ENCODE measurements at regions not wholly inside any gene's neighbourhood (a gene's known extent, or its start where the extent isn't known, plus 50 kb on each side); places are given as distances from the start of the nearest gene placed in this dataset.
A peak's percentile ranks its signal among the peaks of the same experiment; 100 is the strongest.
"Not testable (repeated sequence)": the region's sequence is repeated elsewhere in the genome, so short reads cannot be mapped to it uniquely, and the experiment has no call there.

DNA sequence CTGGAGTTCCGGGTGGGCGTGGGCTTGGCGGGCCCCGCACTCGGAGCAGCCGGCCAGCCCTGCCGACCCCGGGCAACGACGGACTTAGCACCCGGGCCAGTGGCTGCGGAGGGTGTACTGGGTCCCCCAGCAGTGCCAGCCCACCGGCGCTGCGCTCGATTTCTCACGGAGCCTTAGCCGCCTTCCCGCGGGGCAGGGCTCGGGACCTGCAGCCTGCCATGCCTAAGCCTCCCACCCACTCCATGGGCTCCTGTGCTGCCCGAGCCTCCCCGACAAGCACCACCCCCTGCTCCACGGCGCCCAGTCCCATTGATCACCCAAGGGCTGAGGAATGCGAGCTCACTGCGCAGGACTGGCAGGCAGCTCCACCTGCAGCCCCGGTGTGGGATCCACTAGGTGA is 99.9 kb upstream of the SETBP1 start:
- DNase-seq = not testable (repeated sequence)

DNA sequence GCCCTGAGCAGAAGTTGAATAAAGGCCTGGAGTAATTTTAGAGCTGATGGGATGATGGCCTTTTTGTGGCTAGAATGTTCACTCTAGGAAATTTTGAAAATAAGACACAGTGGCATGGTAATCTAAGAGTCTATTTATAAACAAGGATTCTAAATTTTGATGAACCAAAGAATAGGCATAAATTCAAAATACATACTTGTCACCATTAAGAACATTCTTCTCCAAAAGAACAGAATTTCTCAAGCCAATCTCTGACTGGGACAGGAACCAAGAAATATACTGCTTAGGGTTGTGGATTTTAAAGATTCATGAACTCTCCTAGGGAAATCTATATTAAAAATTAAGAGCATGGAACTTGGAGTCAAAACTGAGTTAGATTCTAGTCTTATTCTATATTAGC is 98.2 kb upstream of the SETBP1 start:
- DNase-seq = peak in 2 of 3 donors; percentile 47 to 84

DNA sequence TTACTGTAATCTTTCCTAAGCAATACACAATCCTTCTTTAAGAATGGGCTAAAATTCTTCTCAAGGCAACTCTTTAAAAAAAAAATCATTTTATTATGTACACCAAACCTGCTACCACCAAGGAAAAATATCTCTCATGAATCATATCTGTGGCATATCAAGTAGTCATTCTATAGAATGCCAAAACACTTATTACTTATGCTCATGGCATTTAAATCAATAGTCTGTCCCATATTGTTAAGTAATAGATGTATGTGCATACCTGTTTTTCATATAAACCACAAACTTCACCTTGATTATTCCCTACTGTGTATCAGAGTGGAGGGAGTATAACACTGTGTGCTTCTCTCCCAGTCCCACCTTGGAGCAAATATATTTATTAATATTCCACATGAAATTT is 95.8 kb upstream of the SETBP1 start:
- DNase-seq = no peak

DNA sequence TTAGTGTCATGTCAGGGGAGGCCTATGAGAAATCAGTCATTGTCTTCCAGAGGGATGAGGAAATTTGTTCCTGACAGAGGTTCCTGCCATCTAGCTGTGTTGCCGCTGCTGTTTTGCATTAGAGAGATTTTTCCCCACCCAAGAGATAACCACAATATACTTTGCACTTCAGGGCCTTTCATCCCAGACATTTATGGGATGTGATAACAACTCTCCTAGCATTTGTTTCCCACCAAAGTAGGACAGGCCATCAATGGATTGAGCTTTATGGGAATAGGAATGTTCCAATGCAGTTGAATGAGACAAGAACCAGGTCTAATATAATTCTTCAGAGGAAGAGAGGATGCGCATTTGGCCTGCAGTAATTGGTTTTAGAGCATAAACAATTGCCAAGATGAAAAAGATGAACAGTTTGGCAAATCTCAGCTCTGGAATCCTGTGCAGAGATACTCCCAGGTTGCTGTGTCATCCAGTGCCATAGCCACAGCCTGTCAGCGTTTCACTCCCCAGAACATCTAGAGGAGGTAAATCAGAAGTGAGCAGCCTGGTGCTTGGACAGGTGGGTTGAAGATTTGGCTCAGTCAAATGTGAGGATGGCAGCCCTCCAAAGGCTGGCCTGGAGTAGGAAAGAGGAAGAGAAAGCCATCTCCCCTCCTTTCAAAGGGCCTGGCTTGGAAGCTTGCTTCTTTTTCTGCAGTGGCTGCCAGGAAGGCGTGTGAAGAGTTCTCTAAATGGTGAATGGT is 93.7 kb upstream of the SETBP1 start:
- peak in 1 of 3 donors; percentile 49 for DNase-seq

DNA sequence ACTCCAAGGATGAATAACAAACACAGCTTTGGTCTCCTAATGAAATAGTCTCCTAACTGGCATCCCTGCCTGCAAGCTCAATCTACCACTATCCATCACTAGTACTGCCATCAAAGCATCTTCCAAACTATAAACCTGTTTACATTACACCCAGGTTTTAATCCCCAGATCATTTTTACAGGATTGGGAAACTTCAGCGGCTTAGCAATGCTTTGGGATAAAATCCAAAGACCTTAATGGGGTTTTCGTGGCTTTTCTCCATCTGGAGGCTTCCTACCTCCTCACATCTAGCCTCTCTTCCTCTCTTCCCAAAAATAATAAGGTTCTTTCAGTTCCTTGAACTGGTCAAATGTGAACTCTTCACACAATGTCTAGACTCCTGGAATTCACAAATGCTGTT is 92.2 kb upstream of the SETBP1 start:
- DNase-seq = no peak

DNA sequence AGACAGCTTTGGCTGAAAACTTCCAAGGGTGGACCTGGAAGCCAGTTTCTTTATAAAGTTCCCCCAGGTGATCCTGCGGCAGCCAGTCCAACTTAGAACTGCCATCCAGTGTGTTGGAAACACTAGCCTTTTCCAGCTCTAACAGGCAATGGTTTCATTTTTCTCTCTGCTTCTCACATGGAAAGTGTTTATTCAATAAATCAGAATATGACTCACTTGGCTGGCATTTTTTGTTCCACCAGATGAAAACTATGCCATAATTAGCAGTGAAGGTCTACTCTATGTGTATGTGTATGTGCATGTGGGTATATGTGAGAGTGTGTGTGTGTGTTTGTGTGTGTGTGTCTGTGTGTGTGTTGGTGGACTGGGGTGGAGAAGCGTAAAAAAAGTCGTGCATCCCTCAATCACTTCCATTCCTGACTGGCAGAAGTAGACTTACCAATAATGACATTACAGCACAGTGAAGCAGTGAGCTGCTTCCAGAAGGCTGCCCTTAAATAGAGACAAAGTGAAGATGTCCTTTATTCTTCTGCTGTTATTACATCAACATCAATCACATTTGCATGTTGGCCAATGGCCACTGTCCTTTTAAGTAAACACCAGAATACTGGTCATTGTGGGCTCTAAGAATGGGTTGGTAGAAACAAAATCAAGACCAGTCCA is 90.9 kb upstream of the SETBP1 start:
- peak in 2 of 3 donors; percentile 30 to 71 for DNase-seq

DNA sequence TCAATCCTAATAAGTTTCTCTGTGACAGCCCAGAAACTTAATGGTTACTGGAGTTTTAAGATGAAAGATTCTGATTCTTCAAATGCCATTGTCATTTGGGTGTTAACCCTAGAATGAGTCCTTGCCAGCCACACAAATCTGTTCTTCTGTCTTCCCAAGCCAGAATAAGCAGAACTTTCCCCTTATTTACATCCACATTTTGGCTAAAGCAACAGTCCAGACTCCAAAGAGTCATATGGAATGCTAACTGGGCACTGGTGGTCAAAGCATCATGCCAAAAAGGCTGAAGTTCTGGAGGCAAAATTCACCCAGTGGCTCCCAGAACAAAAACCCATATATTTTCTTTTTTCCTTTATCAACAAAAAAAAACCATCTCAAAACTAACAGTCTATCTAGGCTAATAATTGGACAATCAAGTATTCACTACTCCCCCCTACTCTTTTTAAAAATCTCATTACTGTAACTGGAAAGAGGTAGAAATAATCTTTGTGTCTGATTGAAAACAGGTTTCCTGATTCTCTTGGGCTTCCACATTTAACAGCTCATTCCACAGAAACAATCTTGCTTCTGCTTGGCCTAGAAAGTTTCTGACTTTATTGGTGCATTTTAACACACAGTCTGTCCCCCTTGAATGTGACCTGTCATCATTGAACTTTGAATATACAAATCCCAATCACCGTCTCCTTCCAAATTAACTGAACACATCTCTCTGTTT is 89.6 kb upstream of the SETBP1 start:
- DNase-seq = peak; percentile 7 to 46 (median 21)

DNA sequence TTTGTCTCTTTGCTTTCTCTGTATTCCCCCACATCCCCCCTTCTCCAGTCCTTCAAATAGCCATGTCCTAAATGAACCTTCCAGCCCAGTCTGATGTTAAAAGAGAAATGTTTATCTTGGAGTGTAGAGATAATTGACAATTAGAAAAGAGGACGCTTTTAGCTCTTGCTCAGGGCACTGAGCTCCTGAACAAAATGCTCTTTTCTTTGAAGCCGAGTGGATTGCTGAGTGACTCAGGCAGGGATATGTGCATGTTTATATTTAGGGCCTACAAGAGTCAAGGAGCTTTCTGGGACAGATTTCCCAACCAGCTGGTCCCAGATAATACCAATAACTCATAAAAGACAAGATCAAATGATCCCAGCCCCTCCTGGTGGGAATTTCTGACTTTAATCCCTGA is 88.0 kb upstream of the SETBP1 start:
- DNase-seq = peak in 1 of 3 donors; percentile 9

DNA sequence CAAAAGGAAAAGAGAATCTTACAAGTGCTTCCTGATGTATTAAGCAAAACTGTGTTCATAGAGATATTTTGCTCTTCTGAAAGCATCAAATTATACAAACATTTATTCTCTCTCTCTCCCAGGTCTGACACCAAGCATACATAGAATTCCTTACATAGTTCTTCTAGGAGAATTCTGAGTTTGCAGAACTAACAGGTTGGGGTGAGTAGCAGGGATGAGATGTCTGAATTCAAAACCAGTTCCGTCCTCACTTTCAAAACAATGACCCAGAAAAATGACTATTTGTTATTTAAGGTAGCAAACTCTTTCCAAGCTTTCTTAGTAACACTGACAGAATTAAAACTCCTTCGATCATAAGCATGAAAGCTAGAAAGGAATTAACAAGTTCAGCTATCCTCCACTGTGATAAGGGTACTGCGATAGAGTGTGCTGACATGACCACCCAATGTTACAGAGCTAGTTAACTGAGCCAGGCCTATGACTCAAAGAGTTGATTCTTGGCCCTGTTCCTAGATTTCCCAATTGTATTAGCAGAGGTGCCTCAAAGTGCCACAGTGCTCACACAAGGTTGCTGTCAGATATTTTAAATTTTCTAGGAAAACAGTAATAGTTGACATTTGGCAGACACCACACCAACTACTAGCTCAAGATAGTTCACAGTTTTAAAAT is 85.8 kb upstream of the SETBP1 start:
- peak; percentile 16 to 73 (median 50) for DNase-seq

DNA sequence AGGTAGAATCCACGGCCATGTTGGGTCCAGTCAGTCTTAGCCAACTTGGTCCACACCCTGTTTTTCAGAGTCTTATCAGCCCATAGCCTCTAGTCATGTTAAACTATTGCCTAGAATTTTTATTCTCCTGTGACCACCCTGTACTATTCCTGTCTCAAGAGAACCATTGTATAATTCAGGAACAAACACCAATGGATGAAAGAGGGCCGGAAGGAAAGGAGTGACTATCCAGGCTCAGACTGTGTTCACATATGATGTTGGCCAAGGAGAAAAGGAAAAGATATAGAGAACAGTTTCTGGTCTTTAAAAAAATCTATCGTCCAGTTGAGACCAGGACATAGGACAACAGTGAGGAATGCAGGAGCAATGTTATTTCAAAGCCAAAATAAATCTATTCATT is 82.9 kb upstream of the SETBP1 start:
- no peak for DNase-seq

DNA sequence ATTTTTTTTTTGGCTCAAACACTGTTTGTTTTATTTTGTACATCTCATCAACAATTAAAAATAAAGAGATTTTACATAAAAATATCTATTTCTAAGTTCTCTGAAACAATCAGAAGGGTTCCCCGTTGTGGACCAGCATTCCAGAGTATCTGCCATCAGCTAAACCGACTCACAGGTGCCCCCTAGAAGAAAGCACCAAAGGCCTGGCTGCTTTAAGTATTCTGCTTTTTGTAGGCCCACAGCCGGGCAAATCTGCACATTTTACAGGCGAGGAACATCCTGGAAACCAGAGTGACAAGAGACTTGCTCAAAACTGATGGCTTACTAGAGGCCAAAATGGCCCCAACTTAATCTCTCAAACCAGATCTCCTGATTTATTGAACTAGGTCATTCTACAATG is 82.2 kb upstream of the SETBP1 start:
- no peak for DNase-seq

DNA sequence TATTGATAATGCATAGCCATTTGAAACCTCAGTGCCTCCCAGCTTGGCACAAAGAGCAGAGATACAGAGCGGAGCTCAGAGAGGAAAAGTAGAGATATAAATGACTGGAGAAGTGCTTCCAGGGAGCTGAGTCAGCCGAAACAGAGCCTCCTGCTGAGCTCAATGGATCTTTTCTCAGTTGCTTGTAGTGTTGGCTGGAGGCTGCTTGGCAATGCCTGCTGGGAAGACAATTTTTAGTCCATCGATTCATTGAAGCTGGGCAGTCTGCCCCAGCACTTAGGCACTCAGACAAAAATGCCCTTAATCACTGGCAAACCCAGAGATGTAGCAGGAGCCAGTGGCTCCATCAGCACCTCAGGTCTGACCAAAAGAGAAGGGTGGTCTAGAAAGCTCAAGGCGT is 81.3 kb upstream of the SETBP1 start:
- DNase-seq = peak in 1 of 3 donors; percentile 8

DNA sequence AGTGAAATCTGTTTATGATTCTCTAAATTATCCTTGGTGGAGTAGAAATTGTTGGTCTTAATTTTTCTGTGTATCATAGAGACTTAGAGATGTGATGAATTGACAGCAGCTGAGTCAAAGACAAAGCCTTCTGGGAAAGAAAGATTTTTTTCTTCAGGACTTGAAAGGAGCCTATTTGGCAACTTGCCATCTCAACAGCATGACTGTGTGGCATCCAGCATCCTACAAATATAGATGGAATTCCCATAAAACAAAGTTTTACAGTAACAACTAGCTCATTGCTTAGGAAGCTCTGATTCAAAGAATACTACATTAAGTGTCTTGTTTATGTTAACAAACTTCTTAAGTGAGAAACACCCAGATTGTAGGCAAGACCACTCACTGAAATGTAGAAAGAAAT is 79.2 kb upstream of the SETBP1 start:
- peak in 1 of 3 donors; percentile 62 for DNase-seq

DNA sequence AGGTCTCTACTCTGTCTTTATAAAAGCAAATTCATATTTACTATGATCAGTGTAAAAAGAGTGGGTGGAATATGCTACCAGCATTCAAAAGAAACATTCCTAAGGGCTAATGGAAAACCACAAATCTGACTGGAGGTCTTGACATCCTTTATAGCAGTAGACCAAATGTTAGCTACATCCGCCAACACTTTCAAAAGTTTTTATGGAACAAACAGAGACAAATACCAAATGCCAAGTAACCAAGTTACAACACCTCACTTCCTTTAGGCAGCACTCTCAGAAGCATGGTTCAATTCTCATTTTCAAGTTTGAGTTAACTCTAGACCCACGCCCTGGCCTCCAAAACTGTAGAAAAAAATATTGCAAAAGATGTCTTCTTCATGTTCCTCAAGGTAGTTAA is 78.3 kb upstream of the SETBP1 start:
- peak in 1 of 3 donors; percentile 16 for DNase-seq

DNA sequence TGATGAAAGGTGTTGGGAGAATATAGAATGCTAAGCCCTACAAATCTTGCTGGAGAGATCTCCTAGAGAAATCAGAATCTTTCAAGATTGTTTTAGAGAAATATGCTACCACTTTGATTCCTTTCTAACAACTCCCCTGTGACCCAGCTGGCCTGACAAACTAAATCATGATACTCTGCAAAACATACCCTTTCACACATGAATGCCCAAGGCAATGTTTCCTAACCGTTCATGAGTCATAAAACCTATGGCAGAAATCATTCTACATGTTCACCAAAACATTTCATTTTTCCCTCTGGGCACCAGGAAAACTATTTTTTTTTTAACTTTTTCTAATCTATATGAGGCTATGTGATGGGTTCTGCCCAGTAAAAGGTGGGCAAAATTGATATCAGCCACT is 77.8 kb upstream of the SETBP1 start:
- DNase-seq = no peak

DNA sequence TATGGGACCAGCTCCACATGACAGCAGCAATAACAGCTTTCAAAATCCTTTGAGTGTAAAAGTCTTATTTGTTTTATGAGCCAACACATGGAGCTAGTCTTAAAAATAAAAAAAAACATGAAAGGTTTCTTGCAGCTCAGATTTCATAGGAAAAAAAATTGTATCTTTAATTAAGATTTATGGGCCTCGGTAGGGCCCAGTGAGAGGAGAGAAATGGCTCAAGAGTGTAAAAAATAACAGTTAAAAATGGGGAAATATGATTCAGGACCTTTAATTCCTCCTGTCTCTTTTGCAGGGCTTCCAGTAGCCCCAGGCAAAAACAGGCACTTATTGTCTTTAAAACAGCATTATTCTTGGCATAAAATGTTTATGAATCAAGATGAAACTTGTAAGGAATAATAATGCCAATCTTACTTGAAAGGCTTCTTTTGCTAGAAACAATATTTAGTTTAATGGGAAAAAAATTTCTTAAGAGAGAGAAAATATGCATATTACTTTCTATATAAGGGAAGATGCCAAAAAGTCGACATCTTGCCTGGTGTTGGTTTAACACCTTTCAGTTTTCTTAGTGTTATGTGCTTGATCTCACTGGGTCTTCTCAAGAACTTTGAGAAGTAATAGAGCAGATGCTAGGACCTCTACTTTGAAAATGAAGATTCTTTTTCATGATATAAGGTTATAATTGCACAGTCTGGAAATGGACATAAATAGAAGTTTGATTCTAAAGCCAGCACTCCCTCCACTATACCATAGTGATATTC is 71.3 kb upstream of the SETBP1 start:
- no peak for DNase-seq

DNA sequence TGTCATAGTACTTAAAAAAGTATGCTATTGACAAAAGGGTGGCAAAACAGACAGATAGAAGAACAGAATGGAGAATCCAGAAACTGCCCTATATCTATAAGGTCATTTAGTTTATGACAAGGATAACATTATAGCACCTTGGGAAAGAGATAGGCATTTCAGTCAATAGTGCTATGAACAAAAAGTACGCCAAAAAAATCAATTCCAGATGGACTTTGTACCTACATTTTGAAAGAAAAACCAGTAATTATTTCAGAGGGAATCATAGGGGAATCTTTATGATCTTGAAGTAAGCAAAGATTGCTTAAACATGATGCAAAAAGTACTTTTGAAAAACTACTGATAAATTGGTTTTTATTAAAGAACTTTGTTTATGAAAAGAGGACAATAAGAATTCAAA is 59.9 kb upstream of the SETBP1 start:
- no peak for DNase-seq

DNA sequence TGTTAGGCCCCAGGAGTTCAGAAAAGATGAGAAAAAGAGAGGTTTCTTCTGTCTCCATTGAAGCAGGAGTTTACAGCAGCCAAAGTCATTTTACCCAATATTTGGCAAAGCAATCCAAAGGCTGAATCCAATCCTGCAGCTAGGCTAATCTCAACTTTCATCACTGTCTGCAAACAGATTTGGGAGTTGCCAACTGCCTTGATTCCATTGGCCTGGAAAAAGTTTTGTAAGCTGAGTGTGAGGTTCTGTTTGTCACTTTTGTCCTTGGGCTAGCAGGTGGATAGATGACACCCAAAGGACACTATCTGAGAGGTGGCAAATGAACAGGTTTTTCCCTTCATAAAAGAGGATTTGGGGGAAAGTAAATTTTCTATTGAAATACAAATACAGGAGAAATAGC is 56.6 kb upstream of the SETBP1 start:
- no peak for DNase-seq

DNA sequence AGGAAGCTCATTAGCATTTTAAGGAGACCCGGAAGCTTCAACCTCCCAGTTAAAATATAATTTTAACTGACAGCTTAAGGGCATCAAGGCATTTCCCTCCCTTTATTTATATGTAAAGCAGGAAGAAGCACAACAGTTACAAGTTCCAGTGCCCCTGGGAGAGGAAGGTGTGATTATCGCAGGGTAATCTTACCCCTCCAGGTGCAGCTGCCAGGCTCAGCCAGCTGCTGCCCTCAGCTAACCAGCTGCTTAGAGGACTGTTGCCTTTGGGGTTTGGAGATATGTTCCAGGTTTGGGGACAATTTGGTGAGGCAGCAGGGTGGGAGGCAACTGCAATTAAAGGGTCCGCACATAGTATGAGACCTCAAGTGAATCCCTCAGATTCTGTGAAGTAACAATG is 55.3 kb upstream of the SETBP1 start:
- DNase-seq = no peak

DNA sequence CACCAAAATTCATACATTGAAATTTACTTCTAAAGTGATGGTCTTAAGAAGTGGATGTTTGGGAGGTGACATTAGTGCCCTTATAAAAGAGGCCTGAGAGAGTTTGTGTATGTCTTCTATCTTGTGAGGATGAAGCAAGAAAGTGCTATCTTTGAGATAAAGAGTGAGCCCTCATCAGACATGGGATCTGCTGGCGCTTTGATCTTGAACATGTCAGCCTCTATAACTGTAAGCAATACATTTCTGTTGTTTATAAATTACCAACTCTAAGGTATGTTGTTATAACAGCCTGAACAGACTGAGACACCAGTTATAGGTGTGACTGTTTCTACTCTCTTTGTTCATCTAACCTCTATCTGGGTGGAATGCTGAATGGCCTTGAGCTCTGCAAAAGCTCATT is 54.5 kb upstream of the SETBP1 start:
- no peak for DNase-seq

DNA sequence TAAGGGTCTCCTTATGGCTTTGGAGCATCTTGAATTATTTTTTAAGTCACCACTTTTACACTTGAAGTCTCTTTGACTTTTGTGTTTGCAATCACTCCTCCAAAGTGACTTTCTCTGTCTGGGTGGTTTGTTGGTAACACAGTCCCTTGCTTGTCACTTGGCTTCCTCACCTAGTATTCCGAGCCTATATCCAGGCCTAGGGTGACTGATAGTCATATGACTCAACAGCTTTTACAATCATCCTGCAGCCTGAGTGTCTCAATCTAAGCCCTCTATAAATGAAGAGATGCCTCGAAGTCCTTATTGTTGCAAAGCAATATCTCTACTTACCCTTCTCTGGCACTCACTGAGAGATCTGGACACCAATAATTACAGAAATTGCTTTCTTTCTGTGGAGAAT is 53.9 kb upstream of the SETBP1 start:
- no peak for DNase-seq

DNA sequence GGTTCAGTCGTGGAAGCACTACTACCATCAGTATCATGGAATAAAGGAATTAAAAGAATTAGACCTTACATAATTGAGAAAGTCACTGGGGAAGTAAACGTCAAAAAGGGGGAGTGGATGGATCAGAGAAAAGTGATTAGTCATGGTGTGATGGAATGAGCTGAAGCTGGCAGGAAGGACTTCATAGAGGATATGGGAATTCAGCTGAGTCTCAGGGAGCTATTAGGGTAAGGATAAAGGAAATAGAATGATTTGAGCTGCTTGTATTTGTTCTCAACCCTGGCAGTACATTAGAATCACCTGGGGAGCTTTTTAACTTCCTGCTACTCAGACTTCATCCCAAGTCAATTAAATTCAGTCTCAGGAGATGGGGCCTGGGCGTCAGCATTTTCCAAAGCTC is 53.4 kb upstream of the SETBP1 start:
- DNase-seq = peak in 1 of 3 donors; percentile 30
